ENCODE measurements at regions not wholly inside any gene's neighbourhood (a gene's known extent, or its start where the extent isn't known, plus 50 kb on each side); places are given as distances from the start of the nearest gene placed in this dataset.

- Histone ChIP-seq H3K79me2 (ENCODE audit: control insufficient read depth, insufficient read depth, low read length) (no peaks in the 10 kb centered on the region), H3K4me2 (ENCODE audit: extremely low read depth, insufficient read depth, low read length) (no peak overlapping the region), H3K27ac (ENCODE audit: insufficient read depth, low read length) (no peak overlapping the region), H3K4me1 (ENCODE audit: control insufficient read depth, extremely low read depth, insufficient read depth, low read length) (no peaks in the 10 kb centered on the region), H3K9ac (ENCODE audit: insufficient read depth, low read length) (no peak overlapping the region), H3K9me3 (ENCODE audit: control insufficient read depth, insufficient read depth, low read depth, low read length) (no peaks in the 10 kb centered on the region), H3K4me3 (replicated peaks in 1 of 4; ENCODE audit: control extremely low read depth in 1 of 4, insufficient read depth in 1 of 4, low read depth in 3 of 4, low read length in 4 of 4) (no peak overlapping the region), H3K27me3 (ENCODE audit: control insufficient read depth, insufficient read depth, low read length) (no peaks in the 10 kb centered on the region), H4K20me1 (ENCODE audit: control insufficient read depth, extremely low read depth, insufficient read depth, low read length) (no peaks in the 10 kb centered on the region), H3K36me3 (ENCODE audit: control insufficient read depth, insufficient read depth, low read length) (no peaks in the 10 kb centered on the region), H2AFZ (ENCODE audit: low read length) (no peak overlapping the region)
- DNase-seq (ENCODE audit: low read depth in 2 of 2) = no peak
- TF ChIP-seq, protein P1, sequence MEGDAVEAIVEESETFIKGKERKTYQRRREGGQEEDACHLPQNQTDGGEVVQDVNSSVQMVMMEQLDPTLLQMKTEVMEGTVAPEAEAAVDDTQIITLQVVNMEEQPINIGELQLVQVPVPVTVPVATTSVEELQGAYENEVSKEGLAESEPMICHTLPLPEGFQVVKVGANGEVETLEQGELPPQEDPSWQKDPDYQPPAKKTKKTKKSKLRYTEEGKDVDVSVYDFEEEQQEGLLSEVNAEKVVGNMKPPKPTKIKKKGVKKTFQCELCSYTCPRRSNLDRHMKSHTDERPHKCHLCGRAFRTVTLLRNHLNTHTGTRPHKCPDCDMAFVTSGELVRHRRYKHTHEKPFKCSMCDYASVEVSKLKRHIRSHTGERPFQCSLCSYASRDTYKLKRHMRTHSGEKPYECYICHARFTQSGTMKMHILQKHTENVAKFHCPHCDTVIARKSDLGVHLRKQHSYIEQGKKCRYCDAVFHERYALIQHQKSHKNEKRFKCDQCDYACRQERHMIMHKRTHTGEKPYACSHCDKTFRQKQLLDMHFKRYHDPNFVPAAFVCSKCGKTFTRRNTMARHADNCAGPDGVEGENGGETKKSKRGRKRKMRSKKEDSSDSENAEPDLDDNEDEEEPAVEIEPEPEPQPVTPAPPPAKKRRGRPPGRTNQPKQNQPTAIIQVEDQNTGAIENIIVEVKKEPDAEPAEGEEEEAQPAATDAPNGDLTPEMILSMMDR (conservative IDR thresholded peaks at IDR 0.05 in 1 of 2, IDR thresholded peaks at IDR 0.05 in 1 of 2; ENCODE audit: low read depth in 1 of 2, low read length in 2 of 2) = no peak
- TF ChIP-seq EZH2 (IDR thresholded peaks at IDR 0.05; ENCODE audit: low read length, missing control alignments) = no peak
These were observed 390.9 kb upstream of the SMIM21 start for GRCh38 chr18:75818383-75818782.

DNA sequence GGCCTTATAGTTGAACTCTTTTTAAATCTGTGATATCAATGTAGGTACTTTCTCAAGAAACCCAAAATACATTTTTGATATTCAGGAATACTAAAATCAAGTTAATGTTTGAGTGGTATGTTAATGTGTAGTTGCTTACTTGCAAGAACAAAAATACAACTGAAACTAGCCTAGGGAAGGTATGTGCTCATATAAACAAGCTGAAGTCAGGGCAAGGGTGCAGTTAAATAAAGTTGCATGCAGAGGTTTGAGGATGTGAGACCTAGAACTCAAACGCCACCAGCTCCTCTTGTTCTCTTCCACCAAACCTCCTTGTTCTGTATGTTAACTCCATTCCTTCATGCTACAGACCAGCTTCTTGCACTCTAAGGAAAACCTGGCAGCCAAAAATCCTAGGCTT is 388.3 kb upstream of the SMIM21 start:
- Histone ChIP-seq H4K20me1 (ENCODE audit: control insufficient read depth, extremely low read depth, insufficient read depth, low read length) (no peaks in the 10 kb centered on the region), H3K9me3 (ENCODE audit: control insufficient read depth, insufficient read depth, low read depth, low read length) (no peaks in the 10 kb centered on the region), H3K4me2 (ENCODE audit: extremely low read depth, insufficient read depth, low read length) (no peak overlapping the region), H2AFZ (ENCODE audit: low read length) (no peak overlapping the region), H3K79me2 (ENCODE audit: control insufficient read depth, insufficient read depth, low read length) (no peaks in the 10 kb centered on the region), H3K9ac (ENCODE audit: insufficient read depth, low read length) (no peak overlapping the region), H3K27ac (ENCODE audit: insufficient read depth, low read length) (no peak overlapping the region), H3K4me1 (ENCODE audit: control insufficient read depth, extremely low read depth, insufficient read depth, low read length) (no peaks in the 10 kb centered on the region), H3K4me3 (replicated peaks in 1 of 4; ENCODE audit: control extremely low read depth in 1 of 4, insufficient read depth in 1 of 4, low read depth in 3 of 4, low read length in 4 of 4) (no peak overlapping the region), H3K36me3 (ENCODE audit: control insufficient read depth, insufficient read depth, low read length) (no peaks in the 10 kb centered on the region), H3K27me3 (ENCODE audit: control insufficient read depth, insufficient read depth, low read length) (no peaks in the 10 kb centered on the region)
- DNase-seq (ENCODE audit: low read depth in 2 of 2) = no peak
- TF ChIP-seq, protein P1 (conservative IDR thresholded peaks at IDR 0.05 in 1 of 2, IDR thresholded peaks at IDR 0.05 in 1 of 2; ENCODE audit: low read depth in 1 of 2, low read length in 2 of 2) = no peak
- no peak for TF ChIP-seq EZH2 (IDR thresholded peaks at IDR 0.05; ENCODE audit: low read length, missing control alignments)

DNA sequence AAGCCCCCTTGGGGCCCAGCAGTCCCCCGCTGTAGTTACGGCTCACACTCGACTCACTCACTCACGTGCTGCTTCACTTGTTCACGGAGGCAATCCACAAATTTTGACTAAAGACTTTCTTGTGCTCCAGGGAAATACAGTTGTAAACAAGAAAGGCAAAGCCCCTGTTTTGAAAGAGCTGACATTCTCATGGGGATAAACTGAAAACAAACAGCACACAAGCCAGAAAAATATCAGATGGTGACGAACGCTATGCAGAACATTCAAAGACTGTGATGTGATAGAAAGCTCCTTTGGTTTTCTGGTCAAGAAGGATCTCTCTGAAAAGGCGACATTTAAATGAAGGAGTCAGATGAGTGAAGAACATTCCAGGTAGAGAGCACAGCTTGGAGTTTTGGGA is 385.3 kb upstream of the SMIM21 start:
- Histone ChIP-seq H3K4me3 (replicated peaks in 1 of 4; ENCODE audit: control extremely low read depth in 1 of 4, insufficient read depth in 1 of 4, low read depth in 3 of 4, low read length in 4 of 4) (no peak overlapping the region), H2AFZ (ENCODE audit: low read length) (no peak overlapping the region), H3K4me2 (ENCODE audit: extremely low read depth, insufficient read depth, low read length) (no peak overlapping the region), H3K9ac (ENCODE audit: insufficient read depth, low read length) (no peak overlapping the region), H3K27ac (ENCODE audit: insufficient read depth, low read length) (no peak overlapping the region), H3K4me1 (ENCODE audit: control insufficient read depth, extremely low read depth, insufficient read depth, low read length) (no peaks in the 10 kb centered on the region), H3K36me3 (ENCODE audit: control insufficient read depth, insufficient read depth, low read length) (no peaks in the 10 kb centered on the region), H4K20me1 (ENCODE audit: control insufficient read depth, extremely low read depth, insufficient read depth, low read length) (no peaks in the 10 kb centered on the region), H3K79me2 (ENCODE audit: control insufficient read depth, insufficient read depth, low read length) (no peaks in the 10 kb centered on the region), H3K9me3 (ENCODE audit: control insufficient read depth, insufficient read depth, low read depth, low read length) (no peaks in the 10 kb centered on the region), H3K27me3 (ENCODE audit: control insufficient read depth, insufficient read depth, low read length) (no peaks in the 10 kb centered on the region)
- no peak for DNase-seq (ENCODE audit: low read depth in 2 of 2)
- TF ChIP-seq, protein P1 (conservative IDR thresholded peaks at IDR 0.05 in 1 of 2, IDR thresholded peaks at IDR 0.05 in 1 of 2; ENCODE audit: low read depth in 1 of 2, low read length in 2 of 2) = no peak
- TF ChIP-seq EZH2 (IDR thresholded peaks at IDR 0.05; ENCODE audit: low read length, missing control alignments) = no peak

All from fibroblast of lung (primary cell).